Right ventricle myocardium superior (tissue), 1 donor: ENCODE measurements at regions not wholly inside any gene's neighbourhood (a gene's known extent, or its start where the extent isn't known, plus 50 kb on each side); places are given as distances from the start of the nearest gene placed in this dataset.
"Not testable (repeated sequence)": the region's sequence is repeated elsewhere in the genome, so short reads cannot be mapped to it uniquely, and the experiment has no call there.

Experiments used
- ATAC-seq: fragments of 200-7000 bp; cut with Tn5 transposase; one replicate; pipeline ENCODE4 v1.9.1; 2020; ENCODE audit warnings: mild to moderate bottlenecking; ENCODE audit not compliant: poor library complexity
- DNase-seq: peaks from one replicate; pipeline ENCODE4 v3.0.0-alpha.2; 2020
- intact Hi-C: fragments of 100-400 bp; cut with DNase I; formaldehyde crosslinking; loops from one replicate; pipeline ENCODE4 v1.11.2; 2022
- donor health status: DM: no; HTN: yes; CAD: no; lungs with severe emphysema.

GRCh38 chr6:37580176-37580955 is 80.7 kb upstream of the CCDC167 start:
- intact Hi-C loops: no loop called here
- no peak for ATAC-seq
- no peak for DNase-seq

GRCh38 chr6:37579444-37580067 is 79.9 kb upstream of the CCDC167 start:
- intact Hi-C loops: no loop called here
- DNase-seq (no peak), ATAC-seq (no peak)

GRCh38 chr6:37578104-37578503 is 78.4 kb upstream of the CCDC167 start:
- ATAC-seq (no peak), DNase-seq (no peak)
- intact Hi-C loops: no loop called here

GRCh38 chr6:37576336-37576737 is 76.6 kb upstream of the CCDC167 start:
- DNase-seq: no peak
- intact Hi-C loops: no loop called here
- ATAC-seq: no peak

- no peak for DNase-seq
- ATAC-seq: no peak
- intact Hi-C loops: no loop called here
Observed at GRCh38 chr6:37575221-37575620, 75.5 kb upstream of the CCDC167 start.

GRCh38 chr6:37572334-37572733 is 72.6 kb upstream of the CCDC167 start:
- DNase-seq (no peak), ATAC-seq (no peak)
- intact Hi-C loops: no loop called here

- DNase-seq (no peak), ATAC-seq (no peak)
- intact Hi-C loops: no loop called here
Observed at GRCh38 chr6:37570482-37571133, 70.9 kb upstream of the CCDC167 start.

- ATAC-seq (no peak), DNase-seq (no peak)
- intact Hi-C loops: loop anchor here (5.0 to 10.0 kb wide), 3 partner anchors 83 to 188 kb away; partner anchors contain the start of gene MDGA1
Observed at GRCh38 chr6:37569743-37570481, 70.2 kb upstream of the CCDC167 start.

GRCh38 chr6:37569317-37569716 is 69.6 kb upstream of the CCDC167 start:
- intact Hi-C loops: loop anchor here (5.0 to 10.0 kb wide), 3 partner anchors 82 to 187 kb away; partner anchors contain the start of gene MDGA1
- no peak for DNase-seq
- ATAC-seq: no peak

- ATAC-seq: no peak
- intact Hi-C loops: loop anchor here (5.0 to 10.0 kb wide), 3 partner anchors 80 to 185 kb away; partner anchors contain the start of gene MDGA1
- DNase-seq: no peak
Observed at GRCh38 chr6:37566950-37567349, 67.3 kb upstream of the CCDC167 start.

GRCh38 chr6:37566111-37566949 is 66.6 kb upstream of the CCDC167 start:
- peak; percentile 75 for DNase-seq
- ATAC-seq: peak; percentile 94
- intact Hi-C loops: loop anchor here (5.0 to 10.0 kb wide), 3 partner anchors 79 to 184 kb away; partner anchors contain the start of gene MDGA1

- no peak for DNase-seq
- intact Hi-C loops: loop anchor here (5.0 to 10.0 kb wide), 3 partner anchors 78 to 183 kb away; partner anchors contain the start of gene MDGA1
- ATAC-seq: peak; percentile 37
Observed at GRCh38 chr6:37565267-37566110, 65.8 kb upstream of the CCDC167 start.

- not testable (repeated sequence) for DNase-seq, ATAC-seq
- intact Hi-C loops: loop anchor here (10.0 kb wide), 1 partner anchor 132 kb away; the partner anchor contains the start of gene MDGA1
Observed at GRCh38 chr6:37562926-37563288, 63.2 kb upstream of the CCDC167 start.

GRCh38 chr6:37561361-37561760 is 61.7 kb upstream of the CCDC167 start:
- DNase-seq (no peak), ATAC-seq (no peak)
- intact Hi-C loops: loop anchor here (10.0 kb wide), 1 partner anchor 133 kb away; the partner anchor contains the start of gene MDGA1

GRCh38 chr6:37560737-37561103 is 61.0 kb upstream of the CCDC167 start:
- ATAC-seq (no peak), DNase-seq (no peak)
- intact Hi-C loops: loop anchor here (10.0 kb wide), 1 partner anchor 134 kb away; the partner anchor contains the start of gene MDGA1

- intact Hi-C loops: no loop called here
Observed at GRCh38 chr6:37559501-37559900, 59.8 kb upstream of the CCDC167 start.

GRCh38 chr6:37559050-37559449 is 59.4 kb upstream of the CCDC167 start:
- DNase-seq (no peak), ATAC-seq (no peak)
- intact Hi-C loops: no loop called here

More at GRCh38 chr6:37559501-37559900, 59.8 kb upstream of the CCDC167 start:
- no peak for DNase-seq
- ATAC-seq: no peak
